ENCODE measurements at regions not wholly inside any gene's neighbourhood (a gene's known extent, or its start where the extent isn't known, plus 50 kb on each side); places are given as distances from the start of the nearest gene placed in this dataset.

GRCh38 chr7:53326634-53327033 is 291.2 kb downstream of the POM121L12 start:
- no peak for ATAC-seq
- no TSS peak for BruUV-seq (replicated peaks)
- Histone ChIP-seq H3K27ac (ENCODE audit: extremely low read depth, low read depth, low read length) (no peak overlapping the region), H3K4me1 (replicated peaks in 1 of 2; ENCODE audit: control insufficient read depth in 2 of 2, insufficient read depth in 2 of 2, low read length in 2 of 2) (no peaks in the 10 kb centered on the region), H3K4me2 (ENCODE audit: insufficient read depth, low read length) (no peak overlapping the region), H3K9me1 (ENCODE audit: control insufficient read depth, insufficient read depth, low read length) (no peaks in the 10 kb centered on the region), H2AFZ (ENCODE audit: low read depth, low read length) (no peak overlapping the region), H3K4me3 (no peak overlapping the region), H4K20me1 (replicated peaks; ENCODE audit: control insufficient read depth, insufficient read depth, low read length) (no peaks in the 10 kb centered on the region), H3K27me3 (ENCODE audit: control insufficient read depth in 2 of 2, insufficient read depth in 2 of 2, low read length in 2 of 2) (no peaks in the 10 kb centered on the region), H3K9me3 (replicated peaks; ENCODE audit: control insufficient read depth, insufficient read depth, low read depth, low read length) (no peaks in the 10 kb centered on the region), H3K79me2 (ENCODE audit: control insufficient read depth, insufficient read depth, low read length) (no peaks in the 10 kb centered on the region), H3K36me3 (ENCODE audit: control insufficient read depth, insufficient read depth, low read length) (no peaks in the 10 kb centered on the region), H3K9ac (ENCODE audit: insufficient read depth in 1 of 2, low read depth in 2 of 2, low read length in 2 of 2) (no peak overlapping the region)
- intact Hi-C loops (cut with micrococcal nuclease) (no loop called here), in situ Hi-C loops (cut with MboI) (no loop called here)
- POLR2A ChIA-PET: interaction anchor here (0.7 kb wide), 1 partner anchor 23 kb away, joined by 3 read pairs; no protein-coding TSS in a partner anchor
- FAIRE-seq: no peak
- WGBS (ENCODE audit: insufficient coverage, low coverage, missing lambda C conversion rate): 1% methylated on average over 6 of the region's 6 CpGs
- DNase-seq (ENCODE audit: extremely low read depth in 1 of 4, low spot score in 3 of 4): no peak
- CTCF ChIA-PET (ENCODE audit: low intra/inter-chr PET ratio): no interaction called here
- TF ChIP-seq, protein P1, sequence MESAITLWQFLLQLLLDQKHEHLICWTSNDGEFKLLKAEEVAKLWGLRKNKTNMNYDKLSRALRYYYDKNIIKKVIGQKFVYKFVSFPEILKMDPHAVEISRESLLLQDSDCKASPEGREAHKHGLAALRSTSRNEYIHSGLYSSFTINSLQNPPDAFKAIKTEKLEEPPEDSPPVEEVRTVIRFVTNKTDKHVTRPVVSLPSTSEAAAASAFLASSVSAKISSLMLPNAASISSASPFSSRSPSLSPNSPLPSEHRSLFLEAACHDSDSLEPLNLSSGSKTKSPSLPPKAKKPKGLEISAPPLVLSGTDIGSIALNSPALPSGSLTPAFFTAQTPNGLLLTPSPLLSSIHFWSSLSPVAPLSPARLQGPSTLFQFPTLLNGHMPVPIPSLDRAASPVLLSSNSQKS (CRISPR knock-in tag; IDR thresholded peaks at IDR 0.05): no peak
- TF ChIP-seq NR4A1 (CRISPR knock-in tag; IDR thresholded peaks at IDR 0.05): no peak
- TF ChIP-seq NR4A1 (tag; IDR thresholded peaks at IDR 0.05): no peak
- TF ChIP-seq TSC22D4 (tag; IDR thresholded peaks at IDR 0.05): no peak
- no peak for TF ChIP-seq NR2C2 (CRISPR knock-in tag; IDR thresholded peaks at IDR 0.05)
- TF ChIP-seq NR2C2 (tag; IDR thresholded peaks at IDR 0.05): no peak
- no peak for TF ChIP-seq HLTF (IDR thresholded peaks at IDR 0.05)
- TF ChIP-seq CBFA2T2 (conservative IDR thresholded peaks at IDR 0.05): no peak
- TF ChIP-seq ZBTB17 (CRISPR knock-in tag; IDR thresholded peaks at IDR 0.05): no peak
